HG03064 (cell line): ENCODE measurements at regions not wholly inside any gene's neighbourhood (a gene's known extent, or its start where the extent isn't known, plus 50 kb on each side); places are given as distances from the start of the nearest gene placed in this dataset.

Experiments
- ATAC-seq: cut with Tn5 transposase; IDR thresholded peaks from one replicate; pipeline ENCODE4 v1.9.1; 2021; ENCODE audit warnings: low read depth; ENCODE audit not compliant: unreplicated experiment

GRCh38 chr1:59017501-59018231, 233.8 kb upstream of the JUN start:
- no peak for ATAC-seq

GRCh38 chr1:59018446-59018845, 234.6 kb upstream of the JUN start:
- ATAC-seq, result no peak

GRCh38 chr1:59018860-59019259, 235.0 kb upstream of the JUN start:
- ATAC-seq, result no peak

GRCh38 chr1:59020151-59020997, 236.5 kb upstream of the JUN start:
- peak; percentile 85 for ATAC-seq

- ATAC-seq, result no peak
These were observed 238.4 kb upstream of the JUN start for GRCh38 chr1:59022199-59022598.

GRCh38 chr1:59022799-59023198, 239.0 kb upstream of the JUN start:
- no peak for ATAC-seq

- ATAC-seq, result no peak
These were observed 241.4 kb upstream of the JUN start for GRCh38 chr1:59025201-59025600.

GRCh38 chr1:59025898-59026426, 242.1 kb upstream of the JUN start:
- ATAC-seq, result peak; percentile 83

- ATAC-seq, result peak; percentile 23
These were observed 242.7 kb upstream of the JUN start for GRCh38 chr1:59026472-59026948.

- no peak for ATAC-seq
These were observed 243.3 kb upstream of the JUN start for GRCh38 chr1:59027177-59027576.

- ATAC-seq, result no peak
These were observed 244.2 kb upstream of the JUN start for GRCh38 chr1:59028048-59028447.

- no peak for ATAC-seq
These were observed 245.7 kb upstream of the JUN start for GRCh38 chr1:59029411-59030167.

GRCh38 chr1:59032228-59032627, 248.4 kb upstream of the JUN start:
- no peak for ATAC-seq

- ATAC-seq, result no peak
These were observed 249.9 kb upstream of the JUN start for GRCh38 chr1:59033761-59034160.

- no peak for ATAC-seq
These were observed 251.1 kb upstream of the JUN start for GRCh38 chr1:59034925-59035324.

- no peak for ATAC-seq
These were observed 255.7 kb upstream of the JUN start for GRCh38 chr1:59039551-59039950.

- ATAC-seq, result no peak
These were observed 256.4 kb upstream of the FGGY start for GRCh38 chr1:59040486-59040885.

- ATAC-seq, result no peak
These were observed 255.1 kb upstream of the FGGY start for GRCh38 chr1:59041646-59042277.

GRCh38 chr1:59043796-59044195, 253.1 kb upstream of the FGGY start:
- no peak for ATAC-seq

GRCh38 chr1:59044535-59045121, 252.3 kb upstream of the FGGY start:
- ATAC-seq, result no peak
